Dedifferentiated amniotic fluid mesenchymal stem cell (primary cell): ENCODE measurements at regions not wholly inside any gene's neighbourhood (a gene's known extent, or its start where the extent isn't known, plus 50 kb on each side); places are given as distances from the start of the nearest gene placed in this dataset.

ENCODE experiments used
- DNase-seq: peaks from one replicate; pipeline ENCODE4 v3.0.0-alpha.2; 2016; ENCODE audit errors: extremely low spot score

DNA sequence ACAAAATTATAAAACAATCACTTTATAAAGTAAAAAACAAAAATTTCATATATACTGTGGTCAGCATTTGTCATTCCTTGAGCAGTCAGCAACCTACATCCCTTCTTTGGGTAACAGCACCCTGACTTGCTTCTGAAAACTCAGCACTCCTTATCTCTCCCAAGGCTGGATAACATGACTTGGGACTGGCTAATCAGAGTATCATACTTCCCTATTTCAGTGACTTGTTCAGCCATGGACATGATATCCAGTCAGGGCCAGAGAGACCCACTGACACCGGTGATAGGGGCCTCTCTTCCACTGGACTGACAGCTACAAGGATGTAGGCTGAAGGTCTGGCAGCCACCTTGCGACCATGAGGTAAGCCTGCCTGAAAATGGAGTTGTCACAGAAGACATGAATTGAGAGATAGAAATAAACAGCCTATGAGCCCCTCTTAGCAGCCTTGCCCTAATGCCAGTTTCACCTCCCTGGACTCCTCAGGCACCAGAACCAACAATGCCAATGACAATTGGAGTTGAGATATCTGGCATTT lies 84.4 kb upstream of the NEBL start:
- DNase-seq, result no peak

- DNase-seq, result no peak
Observed at GRCh38 chr10:20978617-20979016, 81.5 kb upstream of the NEBL start.

GRCh38 chr10:20977300-20977699 lies 80.2 kb upstream of the NEBL start:
- DNase-seq, result no peak

DNA sequence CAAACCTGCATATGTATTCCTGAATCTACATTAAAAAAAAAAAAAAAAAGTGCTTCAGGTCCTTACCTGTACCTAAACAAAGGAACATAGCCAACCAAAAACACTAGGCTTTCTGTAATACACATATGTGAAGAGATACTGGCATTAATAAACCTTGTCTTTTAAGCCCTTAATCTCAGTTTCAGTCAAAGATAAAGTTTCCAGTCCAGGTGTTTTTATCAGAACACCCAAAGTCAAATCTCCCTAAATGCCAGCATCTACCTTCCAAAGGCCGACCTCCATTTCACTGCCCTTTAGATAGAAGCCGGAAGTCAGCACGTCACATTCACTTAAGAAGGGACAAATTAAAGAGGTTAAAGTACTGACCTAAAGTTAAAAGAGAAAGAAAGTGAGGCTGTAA lies 79.8 kb upstream of the NEBL start:
- DNase-seq, result no peak

DNA sequence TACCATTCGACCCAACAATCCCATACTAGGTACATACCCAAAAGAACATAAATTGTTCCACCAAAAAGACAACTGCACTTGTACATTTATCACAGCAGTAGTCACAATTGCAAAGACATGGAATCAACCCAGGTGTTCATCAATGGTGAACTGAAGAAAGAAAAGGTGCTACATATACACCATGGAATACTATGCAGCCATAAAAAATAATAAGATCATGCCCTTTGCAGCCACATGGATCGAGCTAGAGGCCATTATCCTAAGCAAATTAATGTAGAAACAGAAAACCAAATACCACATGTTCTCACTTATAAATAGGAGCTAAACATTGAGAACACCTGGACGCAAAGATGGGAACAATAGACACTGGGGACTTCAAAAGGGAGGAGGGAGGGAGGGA lies 79.3 kb upstream of the NEBL start:
- DNase-seq, result no peak

DNA sequence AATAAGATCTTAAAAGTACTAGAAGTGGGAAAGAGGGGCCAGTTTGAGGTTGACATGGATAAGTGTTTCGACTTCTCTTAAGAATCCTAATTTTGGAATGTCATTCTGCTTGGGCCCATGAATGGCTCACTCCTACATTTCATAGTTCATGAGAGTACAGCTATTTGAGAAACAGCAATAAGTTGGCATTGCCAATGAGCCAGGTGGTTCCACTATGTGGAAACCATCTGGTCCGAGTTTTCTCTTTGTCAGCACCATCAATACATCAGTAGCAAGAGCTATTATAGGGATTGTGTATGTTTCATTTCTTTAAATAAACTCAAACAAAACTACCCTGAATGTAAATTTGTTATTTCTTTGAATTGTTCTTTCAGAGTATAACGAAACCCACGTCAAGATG lies 78.1 kb upstream of the NEBL start:
- DNase-seq, result no peak

DNA sequence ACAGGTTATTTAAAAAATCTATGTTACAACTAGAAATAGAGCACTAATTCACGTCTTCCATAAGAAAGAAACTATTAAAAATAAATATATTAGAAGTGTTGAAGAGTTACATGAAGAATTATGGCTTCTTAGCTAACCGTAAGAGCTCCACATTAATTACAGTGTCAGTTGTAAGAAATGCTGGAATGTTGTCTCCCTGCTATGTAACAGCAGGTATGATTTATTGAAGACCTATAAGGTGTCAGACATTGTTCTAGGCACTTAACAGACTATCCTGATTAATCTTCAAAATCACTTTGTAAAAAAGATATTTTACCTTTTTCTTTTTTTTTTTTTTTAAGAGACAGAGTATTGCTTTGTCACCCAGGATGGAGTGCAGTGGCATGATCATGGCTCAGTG lies 75.8 kb upstream of the NEBL start:
- no peak for DNase-seq

DNA sequence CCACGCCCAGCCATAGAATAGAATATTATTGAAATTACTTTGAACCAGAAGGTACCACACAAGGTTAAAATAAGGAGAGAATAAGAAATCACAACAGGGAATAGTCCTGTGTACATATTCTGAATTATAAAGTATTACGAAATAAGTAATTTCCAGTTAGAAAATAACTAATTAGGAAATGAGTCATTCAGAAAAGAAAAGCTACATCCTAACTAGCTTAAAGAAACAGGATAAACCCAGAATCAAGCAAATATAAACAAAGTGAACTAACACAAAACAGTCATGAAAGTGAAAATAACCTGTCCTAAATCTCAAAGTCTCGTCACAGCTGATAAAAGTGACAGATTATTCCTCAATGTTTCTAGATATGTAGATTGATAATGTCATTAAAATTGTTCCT lies 74.8 kb upstream of the NEBL start:
- no peak for DNase-seq

DNA sequence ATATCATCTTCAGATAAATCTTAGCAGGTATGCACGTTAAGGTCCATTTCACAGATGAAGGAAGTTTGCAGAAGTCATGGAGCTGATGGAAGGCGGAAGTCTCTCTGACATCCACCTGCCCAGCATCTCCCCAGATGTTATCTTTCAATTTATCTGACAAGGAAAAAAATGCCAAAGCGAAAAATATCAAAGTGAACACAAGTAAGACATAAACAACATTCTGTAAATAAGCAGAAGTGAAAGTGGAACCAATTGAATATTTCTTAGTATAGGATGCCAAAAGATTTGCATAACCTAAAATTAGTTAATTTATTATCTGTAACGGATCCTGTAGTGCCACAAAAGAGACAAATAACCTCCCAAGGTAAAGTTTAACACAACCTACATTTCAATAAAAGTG lies 73.6 kb upstream of the NEBL start:
- no peak for DNase-seq

DNA sequence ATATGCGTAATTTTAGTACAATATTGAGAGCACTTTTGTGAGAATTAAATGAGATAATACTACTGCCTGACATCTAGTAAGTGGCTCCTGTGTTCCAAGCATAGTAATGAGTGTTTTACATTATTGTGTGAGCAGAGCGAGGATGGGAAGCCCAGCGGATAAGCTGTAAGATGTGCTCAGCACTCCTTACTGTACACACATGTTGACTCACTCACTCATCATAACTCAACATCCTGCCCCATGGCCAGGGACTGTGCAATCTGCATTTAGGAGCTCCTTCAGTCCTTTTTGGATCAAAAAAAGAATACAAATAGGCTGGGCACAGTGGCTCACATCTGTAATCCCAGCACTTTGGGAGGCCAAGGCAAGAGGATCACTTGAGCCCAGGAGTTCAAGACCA lies 72.9 kb upstream of the NEBL start:
- DNase-seq, result no peak

DNA sequence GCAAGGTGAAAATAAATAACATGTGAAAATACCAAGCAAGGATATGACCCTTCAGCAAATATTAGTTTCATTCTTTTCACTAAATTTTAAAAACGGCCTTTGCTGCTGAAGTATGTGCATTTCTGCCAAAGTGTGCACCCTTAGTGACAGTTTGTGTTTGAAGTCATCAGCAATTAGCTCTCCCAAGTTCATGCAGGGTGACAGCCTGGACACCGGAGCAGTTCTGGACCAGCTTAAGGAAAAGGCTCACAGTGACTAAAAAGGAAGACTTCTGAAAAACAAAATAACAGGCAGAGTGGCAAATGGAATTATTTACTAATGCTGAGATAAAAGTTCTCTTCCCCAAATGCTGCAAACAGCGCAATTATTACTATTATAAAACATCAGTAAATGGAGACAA lies 69.3 kb upstream of the NEBL start:
- no peak for DNase-seq

DNA sequence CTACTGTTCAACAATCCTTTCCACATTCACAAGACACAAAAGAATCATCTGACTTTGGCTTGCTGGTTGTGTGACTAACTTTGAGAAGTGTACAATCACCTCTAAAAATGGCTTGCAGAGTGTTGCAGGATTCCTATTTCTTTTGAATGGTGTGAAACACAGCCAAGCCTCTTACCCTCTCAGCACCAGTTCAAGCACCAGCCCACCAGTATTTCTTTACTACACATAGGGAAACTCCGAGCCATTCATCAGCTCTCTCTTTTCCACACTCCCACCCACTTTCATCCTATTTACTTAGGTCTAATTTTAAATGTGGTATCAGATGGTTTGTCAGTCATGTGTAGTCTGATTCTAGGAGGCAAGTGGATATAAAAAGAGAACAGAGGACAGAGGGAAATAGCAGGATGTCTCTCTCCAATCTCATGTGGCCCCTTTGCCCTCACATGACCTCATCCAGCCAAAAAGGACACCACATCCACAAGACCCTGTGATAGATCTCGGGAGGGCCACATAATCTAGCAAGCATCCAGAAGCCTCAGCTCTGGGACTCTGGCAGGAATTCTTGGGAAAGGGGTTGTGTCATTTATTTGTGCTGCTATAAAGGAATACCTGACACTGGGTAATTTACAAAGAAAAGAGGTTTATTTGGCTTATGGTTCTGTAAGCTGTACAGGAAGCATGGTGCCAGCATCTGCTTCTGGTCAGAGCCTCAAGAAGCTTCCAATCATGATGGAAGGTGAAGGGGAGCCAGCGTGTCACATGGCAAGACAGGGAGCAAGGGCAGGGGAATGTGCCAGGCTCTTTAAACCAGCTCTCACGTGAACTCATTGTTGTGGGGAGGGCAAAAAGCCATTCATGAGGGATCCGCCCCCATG lies 66.8 kb upstream of the NEBL start:
- no peak for DNase-seq

- no peak for DNase-seq
Observed at GRCh38 chr10:20963056-20963455, 65.9 kb upstream of the NEBL start.

- no peak for DNase-seq
Observed at GRCh38 chr10:20962165-20962564, 65.1 kb upstream of the NEBL start.

DNA sequence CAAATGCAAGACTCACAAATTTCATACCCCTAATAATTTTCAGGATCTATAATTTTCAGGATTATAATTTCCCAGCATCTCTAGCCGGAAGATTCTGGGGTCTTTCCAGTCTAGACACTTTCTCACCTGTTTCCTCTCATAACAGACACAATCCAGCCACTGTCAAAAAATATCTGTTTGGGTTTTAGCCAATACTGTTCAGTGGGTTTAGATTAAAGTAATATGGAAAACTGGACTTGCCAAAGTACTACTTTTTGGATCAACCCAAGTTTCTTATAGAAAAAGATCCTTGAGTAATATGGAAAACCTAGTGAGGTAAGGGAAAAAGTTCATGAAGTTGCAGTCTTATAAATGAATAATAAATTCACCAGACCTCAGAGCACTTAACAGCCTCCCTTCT lies 62.1 kb upstream of the NEBL start:
- DNase-seq, result no peak

DNA sequence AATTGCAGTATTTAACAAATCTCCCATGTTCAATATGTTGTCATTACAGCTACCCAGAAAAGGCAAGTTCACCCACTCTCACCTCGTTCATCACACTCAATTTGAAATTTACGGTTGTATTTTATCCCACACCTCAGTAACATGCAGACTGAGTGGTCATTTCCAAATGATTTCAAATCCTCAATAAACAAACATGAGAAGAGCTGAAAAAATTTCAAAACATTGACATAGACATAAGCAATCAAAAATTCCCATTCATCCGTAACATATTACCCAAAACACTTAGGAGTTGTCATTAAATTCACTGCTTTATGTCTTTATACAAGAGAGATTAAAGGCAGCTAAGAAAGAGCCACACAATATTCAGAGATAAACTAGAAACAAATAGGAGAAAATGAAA lies 61.7 kb upstream of the NEBL start:
- DNase-seq, result no peak

DNA sequence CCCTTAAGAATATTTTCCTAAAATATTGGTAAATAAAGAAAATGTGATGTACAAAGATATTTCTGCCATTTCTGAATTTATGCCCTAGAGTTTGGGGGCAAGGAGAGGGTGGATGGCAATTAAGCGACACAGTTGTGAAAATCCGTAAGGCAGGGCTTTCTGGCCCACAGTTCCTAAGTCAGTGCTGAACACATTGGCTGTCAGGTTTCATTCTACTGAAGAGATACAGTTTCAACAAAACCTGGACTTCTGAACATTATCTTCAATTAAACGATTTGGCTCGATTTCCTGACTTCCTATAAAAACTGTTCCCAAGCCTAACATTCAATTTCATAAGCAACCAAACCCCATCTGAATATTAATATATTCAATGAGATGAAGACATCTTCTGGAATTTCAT lies 61.1 kb upstream of the NEBL start:
- DNase-seq, result no peak

GRCh38 chr10:20957744-20958143 lies 60.6 kb upstream of the NEBL start:
- no peak for DNase-seq

DNA sequence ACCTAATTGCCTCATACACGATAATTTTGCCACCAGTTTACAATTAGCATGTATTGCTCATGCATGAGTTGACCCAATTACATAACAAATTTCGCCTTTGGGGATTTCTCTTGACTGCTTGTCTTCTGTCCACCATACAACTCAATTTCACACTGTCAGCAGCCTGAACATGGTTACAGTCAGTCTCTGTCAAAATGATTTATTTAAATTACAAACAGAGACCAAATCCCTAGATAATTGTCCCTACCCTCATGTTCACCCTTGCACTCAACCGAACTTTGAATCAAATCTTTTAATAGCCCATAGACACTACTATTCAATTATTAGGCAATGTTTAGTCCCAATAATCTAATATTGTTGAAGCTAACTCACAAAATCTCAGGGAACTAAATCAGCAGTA lies 59.7 kb upstream of the NEBL start:
- DNase-seq, result no peak

DNA sequence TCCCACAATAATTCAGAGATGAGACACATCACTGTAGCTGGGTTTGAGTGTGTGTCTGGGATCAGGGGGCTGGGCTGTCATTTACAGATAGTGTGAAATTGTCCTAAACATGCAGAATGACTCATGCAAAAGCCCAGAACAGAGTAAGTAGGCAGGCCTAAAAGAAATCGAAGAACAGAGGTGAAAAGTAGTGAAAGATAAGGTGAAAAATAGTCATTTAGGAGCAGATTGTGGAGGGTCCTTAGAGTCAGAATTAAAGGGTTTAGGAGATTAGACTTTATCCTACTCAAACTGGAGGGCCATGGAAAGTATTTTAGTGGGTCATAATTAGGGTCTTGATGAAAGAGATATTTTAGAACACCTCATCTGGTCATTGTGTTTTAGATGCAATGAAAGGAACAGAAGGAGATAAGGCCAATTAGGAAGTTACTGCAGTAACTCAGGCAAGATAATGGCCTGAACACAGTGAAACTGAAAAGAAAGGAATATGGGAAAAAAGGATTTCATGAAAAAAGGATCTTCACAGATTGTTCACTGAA lies 58.3 kb upstream of the NEBL start:
- no peak for DNase-seq

- DNase-seq, result no peak
Observed at GRCh38 chr10:20954519-20954918, 57.4 kb upstream of the NEBL start.

DNA sequence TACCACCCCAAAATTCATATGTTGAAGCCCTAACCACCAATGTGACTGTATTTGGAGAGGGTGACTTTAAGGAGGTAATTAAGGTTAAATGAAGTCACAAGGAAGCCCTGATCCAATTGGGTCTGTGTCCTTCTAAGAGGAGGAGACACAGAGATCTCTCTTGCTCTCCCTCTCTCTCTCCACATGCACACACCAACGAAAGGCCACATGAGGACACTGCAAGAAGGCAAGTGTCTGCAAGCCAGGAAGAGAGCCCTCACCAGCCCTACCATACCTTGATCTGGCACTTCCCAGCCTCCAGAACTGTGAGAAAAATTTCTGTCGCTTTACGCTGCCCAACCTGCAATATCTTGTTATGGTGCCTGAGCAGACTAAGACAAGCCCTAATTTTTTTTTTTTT lies 56.0 kb upstream of the NEBL start:
- no peak for DNase-seq

DNA sequence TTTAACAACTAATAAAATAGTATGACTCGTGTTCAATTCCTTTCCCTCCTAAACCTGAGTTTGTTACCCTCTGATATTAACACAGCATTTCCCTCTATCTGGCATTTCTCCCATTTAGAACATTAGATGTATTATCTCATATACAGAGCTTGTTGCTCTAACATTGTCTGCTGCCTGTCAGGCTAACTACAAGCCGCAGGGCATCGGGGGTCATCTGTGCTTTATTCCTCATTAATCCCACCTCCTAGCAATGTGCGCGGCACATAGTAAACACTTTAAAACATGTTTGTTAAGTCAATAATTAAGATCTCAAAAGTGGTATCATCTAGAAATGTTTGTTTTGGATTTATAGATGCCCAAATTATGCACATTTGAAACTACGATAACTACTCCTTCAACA lies 52.9 kb upstream of the NEBL start:
- DNase-seq, result no peak
